Gastroesophageal sphincter (tissue), 3 donors: ENCODE measurements at regions not wholly inside any gene's neighbourhood (a gene's known extent, or its start where the extent isn't known, plus 50 kb on each side); places are given as distances from the start of the nearest gene placed in this dataset.

ENCODE experiments used
- CTCF ChIP-seq, 4 experiments: fragments of 200-600 bp in 2 of 4; fragments of 450-650 bp in 2 of 4; sonication (generic) in 1 of 4; IDR thresholded peaks; one replicate each; pipeline ENCODE4 v1.5.1; 2017 to 2019; ENCODE audit warnings: antibody characterized with exemption in 4 of 4, mild to moderate bottlenecking in 2 of 4, moderate library complexity in 2 of 4
- POLR2A ChIP-seq, 2 donors: fragments of 450-650 bp; IDR thresholded peaks; one replicate each; pipeline ENCODE4 v1.6.1; 2017; ENCODE audit warnings: antibody characterized with exemption in 2 of 2, mild to moderate bottlenecking in 2 of 2, moderate library complexity in 1 of 2
- POLR2AphosphoS5 ChIP-seq: sonication (generic); formaldehyde crosslinking; IDR thresholded peaks from one replicate; pipeline ENCODE4 v1.6.1; 2017; ENCODE audit warnings: antibody characterized with exemption

GRCh38 chr2:107266555-107266954 is 380.6 kb upstream of the ST6GAL2 start:
- TF ChIP-seq POLR2A (IDR thresholded peaks at IDR 0.05): no peak
- no peak for TF ChIP-seq CTCF (IDR thresholded peaks at IDR 0.05)
- TF ChIP-seq POLR2AphosphoS5: no peak
